IPS DF 6.9 (cell line): ENCODE measurements at regions not wholly inside any gene's neighbourhood (a gene's known extent, or its start where the extent isn't known, plus 50 kb on each side); places are given as distances from the start of the nearest gene placed in this dataset.

Experiments
- DNase-seq: peaks from one replicate; pipeline ENCODE4 v3.0.0-alpha.2; 2013; ENCODE audit warnings: low read depth, low spot score
- H3K27ac ChIP-seq: one replicate; pipeline ENCODE4 v1.5.1; 2013; ENCODE audit warnings: low read length, control low read depth
- H3K27me3 ChIP-seq: 2 replicates; pipeline ENCODE4 v1.6.1; 2013; ENCODE audit warnings: mild to moderate bottlenecking, low read length; ENCODE audit not compliant: control insufficient read depth, insufficient read depth
- H3K36me3 ChIP-seq: 2 replicates; pipeline ENCODE4 v1.6.1; 2013; ENCODE audit warnings: low read length; ENCODE audit not compliant: control insufficient read depth, insufficient read depth
- H3K4me1 ChIP-seq: 2 replicates; pipeline ENCODE4 v1.6.1; 2013; ENCODE audit warnings: low read length; ENCODE audit not compliant: control insufficient read depth, insufficient read depth
- H3K4me3 ChIP-seq: 2 replicates; pipeline ENCODE4 v1.5.1; 2013; ENCODE audit warnings: mild to moderate bottlenecking, low read length
- H3K9me3 ChIP-seq: 2 replicates; pipeline ENCODE4 v1.6.1; 2013; ENCODE audit warnings: low read length, inconsistent platforms; ENCODE audit not compliant: control insufficient read depth, insufficient read depth
- WGBS: extraction: QIAGEN DNeasy Blood & Tissue Kit; methylation state at CpG from one replicate; pipeline ENCODE4 v1.1.7; 2013; ENCODE audit warnings: mixed read lengths, missing lambda C conversion rate; ENCODE audit not compliant: insufficient read length, insufficient coverage; 5-methylcytosine and 5-hydroxymethylcytosine counted together

DNA sequence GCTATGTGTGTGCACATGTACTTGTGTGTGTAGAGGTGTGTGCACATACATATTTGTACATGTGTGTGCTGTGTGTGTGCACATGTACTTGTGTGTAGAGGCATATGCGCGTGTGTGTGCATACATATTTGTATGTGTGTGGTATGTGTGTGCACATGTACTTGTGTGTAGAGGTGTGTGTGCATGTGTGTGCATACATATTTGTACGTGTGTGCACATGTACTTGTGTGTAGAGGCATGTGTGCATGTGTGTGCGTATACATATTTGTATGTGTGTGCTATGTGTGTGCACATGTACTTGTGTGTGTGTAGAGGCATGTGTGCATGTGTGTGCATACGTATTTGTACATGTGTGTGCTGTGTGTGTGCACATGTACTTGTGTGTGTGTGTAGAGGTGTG lies 291.9 kb downstream of the AJAP1 start:
- no peaks in the 10 kb centered on the region for H3K4me1 ChIP-seq
- no peak overlapping the region for H3K27ac ChIP-seq
- DNase-seq = no peak
- no peaks in the 10 kb centered on the region for H3K27me3 ChIP-seq
- no peaks in the 10 kb centered on the region for H3K36me3 ChIP-seq
- no CpG with 5 or more reads among the region's 5 CpGs for WGBS
- no peak overlapping the region for H3K4me3 ChIP-seq
- peaks cover 5% of the 10 kb centered on the region for H3K9me3 ChIP-seq

DNA sequence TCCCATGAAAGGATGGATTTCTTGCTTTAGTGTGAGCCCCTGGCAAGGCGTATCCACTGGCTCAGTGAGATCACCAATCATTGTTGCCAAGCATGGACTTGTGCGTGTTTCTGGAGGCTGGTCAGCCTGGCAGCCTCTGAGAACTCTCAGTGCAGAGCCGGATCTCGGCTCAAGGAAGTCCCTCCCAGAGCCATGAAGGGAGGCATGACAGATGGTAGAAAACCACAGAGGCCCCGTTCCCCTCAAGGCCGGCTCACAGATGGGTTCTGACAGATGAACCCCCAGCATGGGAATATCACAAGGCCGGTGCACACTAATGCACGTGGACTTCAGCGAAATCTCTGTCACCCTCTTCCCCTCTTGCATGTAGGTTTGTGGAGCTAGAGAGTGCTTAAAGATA lies 290.5 kb downstream of the AJAP1 start:
- Histone ChIP-seq H3K4me3 (no peak overlapping the region), H3K27me3 (no peaks in the 10 kb centered on the region), H3K4me1 (no peaks in the 10 kb centered on the region), H3K9me3 (peaks cover 6% of the 10 kb centered on the region), H3K27ac (no peak overlapping the region), H3K36me3 (no peaks in the 10 kb centered on the region)
- DNase-seq = no peak
- WGBS = no CpG with 5 or more reads among the region's 9 CpGs

DNA sequence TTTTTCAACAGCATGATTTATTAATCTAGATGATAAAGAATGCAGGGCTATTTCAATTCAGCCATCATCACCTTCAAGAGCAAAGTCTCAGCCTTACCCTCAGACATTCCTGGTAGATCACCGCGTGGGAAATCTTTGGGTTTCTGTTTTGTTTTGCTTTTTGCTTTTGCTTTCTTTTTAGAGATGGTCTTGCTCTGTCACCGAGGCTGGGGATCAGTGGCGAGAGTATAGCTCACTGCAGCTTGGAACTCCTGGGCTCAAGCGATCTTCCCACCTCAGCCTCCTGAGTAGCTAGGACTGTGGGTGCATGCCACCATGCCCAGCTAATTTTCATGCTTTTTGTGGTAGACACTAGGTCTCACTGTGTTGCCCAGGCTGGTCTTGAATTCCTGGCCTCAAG lies 289.7 kb downstream of the AJAP1 start:
- Histone ChIP-seq H3K36me3 (no peaks in the 10 kb centered on the region), H3K27me3 (no peaks in the 10 kb centered on the region), H3K4me3 (no peak overlapping the region), H3K9me3 (peaks cover 9% of the 10 kb centered on the region), H3K27ac (no peak overlapping the region), H3K4me1 (no peaks in the 10 kb centered on the region)
- WGBS = no CpG with 5 or more reads among the region's 5 CpGs
- DNase-seq = no peak

DNA sequence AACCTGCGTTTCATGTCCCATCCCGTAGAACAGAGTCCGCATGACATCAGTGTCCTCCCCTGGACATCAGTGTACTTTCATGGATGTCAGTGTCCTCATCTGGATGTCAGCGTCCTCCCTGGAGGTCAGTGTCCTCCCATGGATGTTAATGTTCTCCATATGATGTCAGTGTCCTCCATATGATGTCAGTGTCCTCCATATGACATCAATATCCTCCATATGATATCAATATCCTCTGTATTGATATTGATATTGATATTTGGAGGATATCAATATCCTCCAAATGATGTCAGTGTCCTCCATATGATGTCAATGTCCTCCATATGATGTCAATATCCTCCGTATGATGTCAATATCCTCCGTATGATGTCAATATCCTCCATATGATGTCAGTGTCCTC lies 284.9 kb downstream of the AJAP1 start:
- Histone ChIP-seq H3K27ac (no peak overlapping the region), H3K9me3 (peaks cover 11% of the 10 kb centered on the region), H3K4me1 (no peaks in the 10 kb centered on the region), H3K27me3 (no peaks in the 10 kb centered on the region), H3K4me3 (no peak overlapping the region), H3K36me3 (no peaks in the 10 kb centered on the region)
- no peak for DNase-seq
- WGBS = no CpG with 5 or more reads among the region's 6 CpGs

DNA sequence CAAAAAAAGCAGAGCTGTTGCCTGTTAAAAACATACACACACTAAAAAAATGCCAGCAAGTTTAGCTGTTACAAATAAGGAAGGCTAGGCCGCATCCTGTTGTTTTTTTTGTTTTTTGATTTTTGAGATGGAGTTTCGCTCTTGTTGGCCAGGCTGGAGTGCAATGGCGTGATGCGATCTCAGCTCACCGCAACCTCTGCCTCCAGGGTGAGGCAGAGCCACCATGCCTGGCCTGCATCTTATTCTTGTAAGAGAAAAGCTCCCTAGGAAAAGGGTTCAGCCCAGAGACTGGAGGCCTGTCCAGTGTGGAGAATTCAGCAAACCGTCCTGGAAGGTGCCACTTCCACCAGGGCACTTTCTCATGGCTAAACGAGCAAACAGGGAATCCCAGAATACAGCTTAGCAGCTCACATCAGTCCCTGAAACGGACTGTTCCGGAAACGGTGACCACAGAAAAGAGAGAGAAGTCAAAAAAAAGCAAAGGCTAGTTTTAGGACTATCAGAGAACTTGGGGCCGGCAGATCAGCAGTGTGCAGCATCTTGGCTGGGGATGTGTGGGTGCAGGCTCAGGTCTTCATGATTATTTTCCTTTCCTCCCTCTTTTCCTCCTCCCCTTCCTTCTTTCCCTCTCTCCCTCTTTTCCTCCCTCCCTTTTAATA lies 283.6 kb downstream of the AJAP1 start:
- Histone ChIP-seq H3K36me3 (no peaks in the 10 kb centered on the region), H3K9me3 (peaks cover 11% of the 10 kb centered on the region), H3K27ac (no peak overlapping the region), H3K4me3 (no peak overlapping the region), H3K27me3 (no peaks in the 10 kb centered on the region), H3K4me1 (no peaks in the 10 kb centered on the region)
- WGBS = no CpG with 5 or more reads among the region's 11 CpGs
- no peak for DNase-seq

DNA sequence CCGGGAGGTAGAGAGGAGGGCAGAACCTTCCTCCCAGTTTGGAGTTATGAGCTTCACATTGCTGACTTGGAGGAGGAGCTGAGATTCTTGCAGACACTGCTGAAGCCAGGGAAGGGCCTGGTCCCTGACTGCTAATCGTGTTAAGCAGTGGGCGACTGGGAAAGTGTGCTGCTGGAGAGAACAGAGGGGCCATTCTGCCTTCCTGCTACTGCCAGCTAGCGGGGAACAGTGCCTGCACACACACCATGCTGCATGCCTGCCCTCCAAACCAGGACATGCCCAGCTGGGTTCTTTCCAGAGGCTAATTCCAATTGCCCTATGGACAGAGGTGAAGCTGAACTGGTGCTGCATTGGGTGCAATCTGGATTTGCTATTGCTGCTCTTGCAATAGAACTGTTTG lies 281.4 kb downstream of the AJAP1 start:
- WGBS = no CpG with 5 or more reads among the region's 4 CpGs
- Histone ChIP-seq H3K9me3 (peaks cover 10% of the 10 kb centered on the region), H3K4me3 (no peak overlapping the region), H3K4me1 (no peaks in the 10 kb centered on the region), H3K36me3 (no peaks in the 10 kb centered on the region), H3K27me3 (no peaks in the 10 kb centered on the region), H3K27ac (no peak overlapping the region)
- no peak for DNase-seq

DNA sequence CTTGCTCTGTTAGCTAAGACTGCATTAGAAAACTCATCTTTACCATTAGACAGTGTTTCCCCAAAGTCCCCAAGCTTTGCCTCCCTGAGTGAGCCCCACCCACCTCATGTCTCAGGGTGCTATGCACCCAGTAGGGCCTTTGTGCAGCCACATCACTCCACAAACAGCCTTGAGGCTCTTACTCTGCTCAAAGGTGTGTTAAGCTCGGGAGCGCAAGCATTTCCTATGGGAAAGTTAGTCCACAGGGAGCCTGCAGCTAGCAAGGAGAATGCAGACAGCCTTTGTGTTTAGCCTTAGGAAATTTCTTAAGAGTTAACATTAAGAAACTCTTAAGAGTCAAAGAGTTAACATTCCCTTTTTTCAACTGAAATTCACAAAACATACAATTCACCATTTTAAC lies 278.8 kb downstream of the AJAP1 start:
- H3K27ac ChIP-seq = no peak overlapping the region

DNA sequence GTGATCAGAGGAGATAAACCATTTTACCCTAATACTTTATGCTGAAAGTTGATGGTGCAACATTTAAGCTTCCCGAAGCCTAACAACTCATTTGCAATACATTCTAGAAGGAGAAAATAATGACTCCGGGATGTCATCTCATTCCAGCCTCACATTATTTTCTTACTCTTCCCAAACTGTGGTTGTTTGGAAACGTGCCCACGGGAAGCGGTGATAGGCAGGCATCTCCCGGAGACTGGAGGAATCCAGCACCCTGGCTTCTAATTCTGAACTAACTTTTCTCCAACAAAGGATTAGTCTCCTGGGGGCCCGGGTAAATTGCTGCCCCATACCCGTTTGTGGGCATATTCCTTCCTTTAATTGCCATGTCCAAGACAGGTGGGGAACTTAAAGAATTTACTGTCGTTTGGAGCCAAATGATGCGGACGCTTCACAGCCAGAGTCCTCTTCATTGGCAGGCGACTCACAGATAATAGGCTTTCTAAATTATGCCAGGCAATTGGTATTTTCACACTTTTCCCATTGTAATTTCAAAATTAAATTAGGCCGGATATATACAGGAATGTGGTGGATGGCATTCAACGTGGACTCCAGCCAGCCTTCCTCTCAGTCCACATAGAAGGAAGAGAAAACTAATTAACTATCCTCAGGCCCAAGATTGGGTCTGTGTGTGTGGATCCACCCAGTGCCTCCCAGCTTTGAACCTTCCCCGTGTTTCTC lies 278.1 kb downstream of the AJAP1 start:
- H3K27ac ChIP-seq = no peak overlapping the region
- no peak for DNase-seq
- no peaks in the 10 kb centered on the region; the same call in 1 of the 2 replicates for H3K36me3 ChIP-seq
- H3K27me3 ChIP-seq = no peaks in the 10 kb centered on the region
- no CpG with 5 or more reads among the region's 15 CpGs for WGBS
- no peaks in the 10 kb centered on the region for H3K4me1 ChIP-seq
- H3K4me3 ChIP-seq = no peak overlapping the region
- H3K9me3 ChIP-seq = peaks cover 2% of the 10 kb centered on the region

More for the DNA sequence above, 278.8 kb downstream of the AJAP1 start:
- Histone ChIP-seq H3K4me1 (no peaks in the 10 kb centered on the region), H3K36me3 (no peaks in the 10 kb centered on the region; the same call in 1 of the 2 replicates), H3K9me3 (peaks cover 2% of the 10 kb centered on the region), H3K27me3 (no peaks in the 10 kb centered on the region), H3K4me3 (no peak overlapping the region)
- no peak for DNase-seq
- no CpG with 5 or more reads among the region's 2 CpGs for WGBS

DNA sequence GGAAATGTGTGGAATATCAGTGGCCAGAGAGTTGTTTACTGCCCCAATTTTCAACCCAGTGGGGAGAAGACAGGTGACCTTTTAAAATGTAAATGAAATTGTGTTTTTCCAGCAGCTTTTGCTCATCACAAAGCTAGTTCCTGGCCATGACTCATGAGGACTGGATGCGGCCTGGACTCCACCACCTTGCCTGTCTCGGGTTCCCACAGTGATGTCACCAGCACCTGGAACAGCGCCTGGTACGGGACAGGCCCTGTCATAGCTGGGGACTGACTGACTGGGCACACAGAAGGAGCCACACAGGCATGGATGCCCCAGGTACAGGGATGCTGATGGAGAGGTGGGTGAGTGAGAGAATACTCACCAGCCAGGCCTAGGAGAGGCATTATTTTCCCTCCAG lies 277.1 kb downstream of the AJAP1 start:
- Histone ChIP-seq H3K4me3 (no peak overlapping the region), H3K27ac (no peak overlapping the region), H3K4me1 (no peaks in the 10 kb centered on the region), H3K36me3 (no peaks in the 10 kb centered on the region; the same call in 1 of the 2 replicates), H3K27me3 (no peaks in the 10 kb centered on the region), H3K9me3 (peaks cover 2% of the 10 kb centered on the region)
- DNase-seq = no peak
- no CpG with 5 or more reads among the region's 4 CpGs for WGBS

DNA sequence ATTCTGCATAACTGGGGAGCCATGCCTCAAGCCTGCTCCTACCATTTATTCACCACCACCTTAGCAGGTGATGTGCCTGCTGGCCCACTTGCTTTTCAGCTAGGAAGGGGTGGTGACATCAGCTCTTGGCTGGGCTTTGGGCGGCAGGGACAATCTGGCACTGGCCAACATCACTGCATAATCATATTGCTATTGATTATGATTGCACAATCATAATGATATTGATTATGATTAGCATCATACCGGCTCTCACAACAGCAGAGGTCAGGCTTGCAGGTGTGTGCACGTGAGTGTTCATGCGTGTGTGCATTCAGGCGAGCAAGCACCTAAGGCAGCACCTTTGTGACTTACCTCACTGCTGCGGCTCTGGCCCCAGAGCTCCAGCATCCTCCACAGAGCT lies 273.8 kb downstream of the AJAP1 start:
- H3K9me3 ChIP-seq = peaks cover 3% of the 10 kb centered on the region
- no peak overlapping the region for H3K27ac ChIP-seq
- no peaks in the 10 kb centered on the region; the same call in 1 of the 2 replicates for H3K36me3 ChIP-seq
- no peak for DNase-seq
- H3K4me1 ChIP-seq = no peaks in the 10 kb centered on the region
- H3K4me3 ChIP-seq = no peak overlapping the region
- WGBS = no CpG with 5 or more reads among the region's 6 CpGs
- no peaks in the 10 kb centered on the region for H3K27me3 ChIP-seq

DNA sequence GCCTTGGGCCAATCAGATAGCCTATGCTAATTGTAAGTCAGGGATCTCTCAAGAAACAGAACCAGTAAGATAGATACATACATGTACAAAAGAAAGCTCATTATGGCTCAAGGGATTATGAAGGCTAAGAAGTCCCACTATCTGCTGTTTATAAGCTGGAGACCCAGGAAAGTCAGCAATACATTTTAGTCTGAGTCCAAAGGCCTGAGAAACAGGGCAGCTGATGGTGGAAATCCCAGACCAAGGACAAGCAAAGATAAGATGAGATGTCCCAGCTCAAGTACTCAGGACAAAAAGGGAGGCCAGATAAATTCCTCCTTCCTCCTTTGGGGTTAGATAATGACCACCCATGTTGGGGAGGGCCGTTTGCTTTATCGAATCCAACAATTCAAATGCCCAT lies 269.9 kb downstream of the AJAP1 start:
- peaks cover 3% of the 10 kb centered on the region for H3K9me3 ChIP-seq
- no peaks in the 10 kb centered on the region; the same call in 1 of the 2 replicates for H3K36me3 ChIP-seq
- H3K27me3 ChIP-seq = no peaks in the 10 kb centered on the region
- no peak overlapping the region for H3K27ac ChIP-seq
- DNase-seq = no peak
- no CpG with 5 or more reads among the region's 2 CpGs for WGBS
- H3K4me3 ChIP-seq = no peak overlapping the region
- H3K4me1 ChIP-seq = no peaks in the 10 kb centered on the region
